GM19372 (cell line): ENCODE measurements at regions not wholly inside any gene's neighbourhood (a gene's known extent, or its start where the extent isn't known, plus 50 kb on each side); places are given as distances from the start of the nearest gene placed in this dataset.
"Not testable (repeated sequence)": the region's sequence is repeated elsewhere in the genome, so short reads cannot be mapped to it uniquely, and the experiment has no call there.

Experiments
- ATAC-seq: cut with Tn5 transposase; IDR thresholded peaks from one replicate; pipeline ENCODE4 v1.9.1; 2021; ENCODE audit warnings: mild to moderate bottlenecking, low read depth, moderate library complexity; ENCODE audit not compliant: unreplicated experiment

DNA sequence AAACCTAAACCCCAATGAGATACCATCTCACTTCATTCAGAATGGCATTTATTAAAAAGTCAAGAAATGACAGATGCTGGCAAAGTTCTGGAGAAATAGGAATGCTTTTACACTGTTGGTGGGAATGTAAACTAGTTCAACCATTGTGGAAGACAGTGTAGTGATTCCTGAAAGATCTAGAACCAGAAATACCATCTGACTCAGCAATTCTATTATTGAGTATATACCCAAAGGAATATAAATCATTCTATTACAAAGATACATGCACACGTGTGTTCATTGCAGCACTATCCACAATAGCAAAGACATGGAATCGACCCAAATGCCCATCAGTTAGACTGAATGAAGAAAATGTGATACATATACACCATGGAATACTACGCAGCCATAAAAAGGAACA, 109.6 kb upstream of the PRKG2 start:
- not testable (repeated sequence) for ATAC-seq

DNA sequence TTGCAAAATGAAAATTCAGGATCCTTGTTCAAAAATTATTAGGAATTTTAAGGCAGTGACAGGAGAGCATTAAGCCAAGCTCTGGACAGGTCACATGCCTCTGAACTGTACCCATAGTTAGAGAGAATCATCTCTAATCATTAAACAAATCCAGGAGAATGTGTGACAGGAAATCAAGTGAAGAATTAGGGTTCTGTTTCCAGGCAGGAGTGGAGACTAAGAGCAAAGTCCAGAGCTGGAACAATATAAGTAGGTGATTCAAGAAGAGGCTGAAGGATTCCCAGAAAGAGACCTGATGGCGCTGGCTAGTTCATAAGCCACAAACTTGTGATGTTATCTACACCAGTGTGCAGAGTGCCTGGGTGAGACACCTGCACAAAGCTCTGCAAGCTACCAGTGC, 104.6 kb upstream of the PRKG2 start:
- ATAC-seq = no peak

DNA sequence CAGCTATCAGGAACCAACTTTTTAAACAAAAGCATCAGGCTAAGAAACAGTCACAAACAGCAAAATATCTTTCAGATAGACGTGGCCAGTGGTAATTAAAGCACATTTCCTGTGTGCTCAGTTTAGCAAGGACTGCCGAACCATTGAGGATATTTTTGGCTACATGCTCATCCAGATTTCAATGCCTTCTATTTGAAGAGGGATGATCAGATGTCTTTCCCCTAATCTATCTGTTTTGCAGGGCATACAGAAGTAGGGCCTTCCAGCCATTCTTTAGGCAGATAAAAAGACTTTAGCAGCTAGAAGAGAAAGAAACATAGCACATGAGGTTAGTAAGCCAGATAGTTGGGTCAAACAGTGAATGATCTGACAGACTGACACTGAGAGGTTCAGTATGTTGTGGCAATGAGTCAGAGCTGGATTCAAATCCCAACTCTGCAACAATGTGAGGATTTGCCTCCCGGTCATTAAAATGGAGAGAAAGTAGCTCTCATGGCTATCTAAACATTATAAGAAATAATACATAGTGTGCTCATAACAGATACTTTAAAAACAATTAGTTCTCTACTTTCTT, 100.0 kb upstream of the PRKG2 start:
- no peak for ATAC-seq

DNA sequence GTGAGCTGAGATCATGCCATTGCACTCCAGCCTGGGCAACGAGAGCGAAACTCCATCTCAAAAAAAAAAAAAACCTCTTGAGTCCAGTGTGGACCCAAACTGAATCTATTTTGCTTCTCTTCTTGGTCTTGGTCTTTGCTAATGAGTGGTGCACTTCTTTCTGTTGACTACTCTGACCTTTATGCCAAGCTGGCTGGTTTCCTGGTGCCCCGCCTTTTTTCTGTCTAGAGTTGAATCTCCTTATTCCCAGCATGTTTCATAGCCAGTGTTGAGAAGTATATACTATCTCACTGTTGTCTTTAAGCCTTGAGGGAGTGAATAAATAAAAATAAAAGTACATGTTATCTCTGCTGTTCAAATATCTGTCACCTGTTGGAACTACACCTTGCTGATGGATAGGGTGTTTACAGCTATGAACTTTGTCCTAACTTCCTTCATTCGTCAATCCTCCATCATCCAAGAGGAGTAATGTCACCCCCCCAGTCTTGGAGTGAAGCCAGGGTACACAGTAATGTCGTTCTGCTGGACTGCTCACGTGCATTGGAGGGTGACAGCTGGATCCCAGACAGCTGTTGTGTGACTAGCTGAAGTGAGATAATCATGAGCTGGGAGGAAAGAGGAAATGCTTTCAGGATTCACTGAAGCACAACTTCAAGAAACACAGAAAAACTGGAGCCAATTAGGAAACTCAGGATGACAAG, 99.3 kb upstream of the PRKG2 start:
- ATAC-seq = no peak

DNA sequence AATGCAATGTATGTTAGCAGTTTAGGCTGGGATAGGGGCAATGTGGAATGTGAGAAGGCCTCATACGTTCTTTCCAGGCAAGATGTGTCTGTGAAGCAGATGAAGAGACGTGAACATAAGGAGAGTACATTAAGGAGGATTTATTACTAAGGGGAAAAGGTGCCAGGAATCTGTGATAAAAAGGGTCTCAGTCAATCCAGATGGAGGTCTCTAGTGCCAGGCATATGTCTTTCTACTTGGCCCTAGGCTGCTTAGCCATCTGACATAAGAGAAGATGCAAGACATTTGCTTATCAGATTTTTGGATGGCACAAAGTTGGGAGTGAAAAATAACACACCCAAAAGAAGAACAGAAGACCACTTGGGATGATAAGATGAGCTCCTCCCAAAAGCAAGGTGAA, 93.0 kb upstream of the PRKG2 start:
- ATAC-seq = no peak

DNA sequence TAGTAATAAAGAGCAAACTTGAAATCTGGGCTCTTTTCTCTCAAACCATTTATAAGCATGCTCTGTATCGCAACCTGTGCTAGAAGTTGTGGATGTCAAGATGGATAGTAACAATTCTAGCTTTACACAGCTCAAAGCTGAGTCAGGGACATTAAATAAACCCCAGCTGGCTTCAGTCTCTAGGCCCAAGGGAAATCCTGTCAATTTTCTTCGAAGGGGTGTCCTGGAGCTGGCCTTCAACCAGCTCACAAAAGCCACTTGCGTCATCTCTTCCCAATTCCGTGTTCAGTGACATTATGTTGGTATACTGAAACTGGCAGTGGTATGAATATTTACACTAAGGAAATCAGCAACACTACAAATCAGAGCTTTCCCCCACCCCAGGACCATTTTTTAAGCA, 89.8 kb upstream of the PRKG2 start:
- no peak for ATAC-seq

DNA sequence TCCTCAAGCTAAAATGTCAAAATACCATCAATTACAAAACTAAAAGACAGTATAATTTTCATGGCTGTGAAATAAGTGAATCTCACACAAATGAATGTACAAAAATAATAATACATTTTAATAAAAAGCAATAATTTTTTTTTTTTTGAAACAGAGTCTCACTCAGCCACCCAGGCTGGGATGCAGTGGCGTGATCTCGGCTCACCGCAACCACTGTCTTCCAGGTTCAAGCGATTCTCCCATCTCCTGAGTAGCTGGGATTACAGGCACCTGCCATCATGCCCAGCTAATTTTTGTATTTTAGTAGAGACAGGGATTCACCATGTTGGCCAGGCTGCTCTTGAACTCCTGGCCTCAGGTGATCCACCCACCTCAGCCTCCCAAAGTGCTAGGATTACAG, 85.3 kb upstream of the PRKG2 start:
- not testable (repeated sequence) for ATAC-seq

DNA sequence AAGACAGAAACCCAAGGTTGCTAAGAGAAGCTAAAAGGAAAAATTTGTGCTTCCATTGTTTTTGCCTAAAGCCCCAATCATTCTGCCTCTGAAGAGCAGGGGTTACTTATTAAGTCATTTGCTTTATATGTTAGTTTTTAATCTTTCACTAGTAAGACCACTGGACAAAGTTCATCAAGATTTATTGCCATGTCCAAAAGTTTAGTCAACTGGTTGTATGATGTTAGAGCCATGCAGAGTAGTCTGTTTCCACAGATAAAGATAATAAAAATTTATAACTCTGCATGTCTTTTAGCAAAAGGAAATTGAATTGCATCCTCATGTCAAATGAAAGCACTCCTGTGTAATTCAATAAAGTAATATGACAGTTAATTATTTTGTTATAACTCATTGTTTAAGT, 75.8 kb upstream of the PRKG2 start:
- no peak for ATAC-seq

DNA sequence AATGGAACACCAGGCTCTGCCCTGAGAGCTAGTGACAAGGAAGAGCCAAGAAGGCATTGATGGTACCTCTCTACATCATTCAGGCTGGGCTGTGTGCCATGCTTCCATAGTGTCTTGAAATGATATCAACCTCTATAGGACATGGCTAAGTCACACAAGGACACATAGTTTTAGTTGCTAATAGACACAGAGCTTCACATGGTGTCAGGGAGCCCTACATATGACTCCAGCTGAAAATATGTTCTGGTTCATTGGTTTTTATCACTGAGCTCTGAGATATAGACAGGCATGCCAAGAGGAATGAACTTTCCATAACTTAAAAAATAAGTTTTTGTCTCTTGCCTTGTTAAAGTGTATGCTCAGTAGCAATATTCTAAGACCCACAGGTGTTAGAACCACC, 72.1 kb upstream of the PRKG2 start:
- no peak for ATAC-seq

DNA sequence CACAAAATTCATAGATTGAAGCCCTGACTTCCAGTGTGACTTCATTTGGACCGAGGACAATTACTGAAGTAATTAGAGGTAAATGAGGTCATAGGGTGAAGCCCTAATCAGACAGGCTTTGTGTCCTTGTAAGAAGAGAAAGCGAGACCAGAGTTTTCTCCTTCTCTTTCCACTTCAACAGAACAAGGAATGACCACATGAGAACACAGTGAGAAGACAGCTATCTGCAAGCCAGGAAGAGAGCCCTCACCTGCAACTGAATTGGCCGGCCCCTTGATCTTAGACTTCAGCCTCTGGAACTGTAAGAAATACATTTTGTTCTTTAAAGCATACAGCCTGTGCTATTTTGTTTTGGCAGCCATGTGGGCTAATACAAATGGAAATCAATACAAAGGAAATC, 67.1 kb upstream of the PRKG2 start:
- no peak for ATAC-seq

DNA sequence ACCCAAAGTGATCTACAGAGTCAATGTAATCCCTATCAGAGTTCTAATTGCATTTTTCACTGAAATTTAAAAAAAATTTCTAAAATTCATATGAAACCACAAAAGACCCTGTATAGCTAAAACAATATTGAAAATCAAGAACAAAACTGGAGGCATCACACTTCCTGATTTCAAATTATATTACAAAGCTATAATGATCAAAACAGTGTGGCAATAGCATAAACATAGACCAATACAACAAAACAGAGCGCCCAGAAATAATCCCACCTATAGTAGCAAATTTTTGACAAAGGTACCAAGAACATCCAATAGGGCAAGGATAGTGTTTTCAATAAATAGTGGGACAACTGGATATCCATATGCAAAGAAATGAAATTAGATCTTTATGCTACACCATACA, 59.4 kb upstream of the PRKG2 start:
- ATAC-seq = no peak

DNA sequence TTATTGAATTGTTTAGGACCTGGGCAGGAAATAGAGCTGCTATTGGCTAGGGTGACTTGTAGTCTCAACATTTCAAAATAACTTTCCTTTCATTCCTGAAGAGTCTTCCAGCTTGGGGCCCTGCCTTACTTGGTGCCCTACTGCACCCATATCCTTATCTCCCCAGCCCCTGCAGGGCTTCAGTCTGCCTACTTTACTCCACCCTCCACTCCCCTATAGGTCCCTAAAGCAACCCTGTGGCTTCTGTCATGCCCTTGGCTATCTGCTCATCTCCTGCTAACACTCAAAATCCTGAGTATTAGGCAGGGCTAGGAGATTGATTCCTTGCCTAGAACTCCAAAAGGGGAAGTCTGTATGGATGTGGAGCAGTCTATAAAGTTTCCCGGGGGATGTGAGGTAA, 57.6 kb upstream of the PRKG2 start:
- ATAC-seq = no peak
